GM19452 (cell line): ENCODE measurements at regions not wholly inside any gene's neighbourhood (a gene's known extent, or its start where the extent isn't known, plus 50 kb on each side); places are given as distances from the start of the nearest gene placed in this dataset.

Experiments used
- ATAC-seq: cut with Tn5 transposase; IDR thresholded peaks from one replicate; pipeline ENCODE4 v1.9.1; 2021; ENCODE audit not compliant: unreplicated experiment

DNA sequence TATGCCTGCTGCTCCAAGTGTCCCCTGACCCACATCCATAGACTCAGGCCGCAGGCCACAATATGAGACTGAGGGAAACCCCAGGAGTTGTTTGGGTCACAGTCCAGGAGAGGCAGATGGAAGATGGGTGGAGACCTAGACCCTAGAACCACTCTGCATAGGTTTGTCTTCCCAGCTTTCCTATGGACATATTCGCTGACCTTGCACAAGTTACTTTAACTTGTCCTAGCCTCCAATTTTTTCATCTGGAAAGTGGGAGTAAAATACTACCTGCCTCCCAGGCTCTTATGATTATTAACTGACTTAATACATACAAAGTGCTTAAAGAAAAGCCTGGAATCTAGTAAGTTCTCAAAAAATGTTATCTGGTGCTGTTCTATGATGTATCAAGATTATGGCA, 157.1 kb upstream of the IFNG-AS1 start:
- no peak for ATAC-seq

DNA sequence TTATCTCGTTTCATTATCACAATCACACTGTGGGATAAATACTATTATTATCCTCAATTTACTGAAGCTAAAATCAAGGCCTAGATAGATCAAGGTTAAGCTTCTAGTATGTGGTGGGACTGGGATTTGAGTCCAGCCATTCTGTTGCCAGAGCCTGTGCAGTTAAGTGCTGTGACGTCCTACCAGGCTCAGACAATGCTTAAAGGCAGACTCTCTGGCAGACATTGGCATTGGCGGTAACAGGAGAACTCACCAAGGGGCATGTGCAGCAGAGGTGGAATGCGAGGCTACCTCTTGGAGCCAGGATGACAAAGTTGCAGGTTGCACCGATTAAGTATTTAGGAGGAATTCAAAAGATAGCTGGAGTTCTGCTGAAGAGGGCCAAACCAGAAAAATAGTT, 155.6 kb upstream of the IFNG-AS1 start:
- no peak for ATAC-seq

DNA sequence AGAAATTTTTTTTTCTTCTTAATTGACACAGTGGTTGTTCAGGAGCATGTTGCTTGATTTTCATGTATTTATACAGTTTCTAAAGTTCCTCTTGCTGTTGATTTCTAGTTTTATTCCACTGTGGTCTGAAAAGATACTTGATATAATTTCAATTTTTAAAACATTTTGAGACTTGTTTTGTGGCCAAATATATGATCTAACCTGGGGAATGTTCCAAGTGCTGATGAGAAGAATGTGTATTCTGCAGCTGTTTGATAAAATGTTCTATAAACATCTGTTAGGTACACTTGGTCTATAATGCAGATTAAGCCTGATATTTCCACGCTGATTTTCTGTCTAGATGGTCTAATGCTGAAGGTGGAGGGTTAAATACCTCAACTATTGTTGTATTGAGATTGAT, 151.4 kb upstream of the IFNG-AS1 start:
- ATAC-seq, result no peak

DNA sequence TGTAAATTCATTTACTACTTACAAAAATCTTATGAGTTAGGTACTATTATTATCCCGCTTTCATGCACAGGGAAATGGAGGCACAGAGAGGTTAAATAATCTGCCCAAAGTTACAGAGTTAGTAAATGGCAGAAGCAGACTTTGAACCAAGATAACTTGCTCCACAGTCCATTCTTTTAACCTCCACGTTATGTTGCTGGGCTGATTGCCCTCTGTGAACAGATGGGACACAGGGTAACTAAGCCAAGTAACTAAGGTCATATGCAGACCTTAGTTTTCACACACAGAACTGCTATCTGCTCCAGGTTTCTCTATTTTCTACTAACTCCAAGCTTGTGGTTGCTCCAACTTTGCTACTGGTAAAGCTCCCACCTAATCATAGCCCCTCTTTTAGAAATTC, 147.1 kb upstream of the IFNG-AS1 start:
- no peak for ATAC-seq

DNA sequence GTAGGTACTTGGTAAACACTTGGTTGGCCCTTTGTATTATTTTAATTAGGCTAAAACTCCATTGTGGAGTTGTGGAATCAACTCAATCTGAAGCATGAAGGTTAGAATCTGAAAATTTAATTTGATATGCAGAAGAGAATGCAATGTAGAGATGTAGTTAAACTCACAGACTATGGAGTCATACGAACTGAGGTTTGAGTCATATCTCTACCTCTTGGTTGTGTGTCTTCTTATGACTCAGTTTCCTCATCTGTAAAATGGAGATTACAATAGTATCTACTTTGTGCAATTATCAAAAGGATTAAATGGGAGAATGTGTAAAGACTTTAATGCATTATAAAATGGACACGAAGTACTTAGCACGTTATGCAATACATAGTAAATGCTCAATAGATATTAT, 146.0 kb upstream of the IFNG-AS1 start:
- no peak for ATAC-seq

DNA sequence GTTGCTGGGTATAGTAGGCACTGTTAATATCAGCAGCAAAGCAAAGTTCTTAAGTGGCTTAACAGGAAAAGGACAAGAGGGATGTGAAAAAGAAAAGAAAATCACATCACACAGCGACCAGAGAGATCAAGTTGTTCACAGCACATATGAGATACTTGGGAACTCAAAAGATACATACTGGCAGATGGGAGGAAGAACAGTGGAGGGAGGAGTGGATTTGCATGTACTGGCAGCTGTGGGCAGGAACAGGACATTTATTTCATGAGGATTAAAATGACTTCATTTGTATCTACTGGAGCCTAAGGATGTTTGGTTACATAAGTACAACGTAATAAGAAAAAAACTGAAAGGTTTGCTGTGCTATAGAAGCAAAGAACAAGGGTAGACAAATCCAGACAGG, 136.5 kb upstream of the IFNG-AS1 start:
- no peak for ATAC-seq

DNA sequence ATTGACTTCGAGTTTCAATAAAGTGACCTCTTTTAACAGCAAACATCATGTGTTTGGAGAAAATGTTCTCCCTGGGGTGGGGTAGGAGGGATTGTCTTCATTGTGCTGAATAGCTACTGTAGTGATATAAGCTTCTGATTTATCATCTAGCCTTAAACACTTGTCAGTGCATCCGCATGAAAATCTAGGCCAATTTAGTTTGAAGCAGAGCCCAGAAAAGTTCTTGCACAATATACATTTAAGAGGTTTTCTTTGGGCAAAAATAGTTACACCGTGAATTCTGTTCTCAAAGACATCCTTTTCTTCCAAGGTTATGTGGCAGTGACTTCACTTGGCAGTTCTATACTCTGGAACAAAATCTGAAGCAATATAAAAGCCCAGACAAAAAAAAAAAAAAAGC, 136.0 kb upstream of the IFNG-AS1 start:
- no peak for ATAC-seq

DNA sequence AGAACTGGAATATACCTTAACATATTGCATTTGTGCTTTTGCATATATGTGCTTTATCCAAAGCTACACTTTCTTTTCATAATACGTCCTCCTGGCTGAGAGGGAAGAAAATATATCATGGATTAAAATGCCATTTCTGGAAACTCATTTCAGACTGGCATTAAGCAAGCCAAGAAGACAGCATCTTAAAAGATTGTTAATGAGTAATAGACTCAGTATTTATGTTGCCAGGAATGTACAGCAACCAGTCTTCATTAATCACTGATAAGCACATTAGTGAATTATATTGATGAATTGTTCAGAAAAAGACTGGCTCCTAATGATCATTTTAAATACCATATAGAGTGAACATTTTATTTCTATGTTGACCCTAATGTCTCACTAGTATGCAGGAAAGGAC, 134.9 kb upstream of the IFNG-AS1 start:
- ATAC-seq, result no peak

DNA sequence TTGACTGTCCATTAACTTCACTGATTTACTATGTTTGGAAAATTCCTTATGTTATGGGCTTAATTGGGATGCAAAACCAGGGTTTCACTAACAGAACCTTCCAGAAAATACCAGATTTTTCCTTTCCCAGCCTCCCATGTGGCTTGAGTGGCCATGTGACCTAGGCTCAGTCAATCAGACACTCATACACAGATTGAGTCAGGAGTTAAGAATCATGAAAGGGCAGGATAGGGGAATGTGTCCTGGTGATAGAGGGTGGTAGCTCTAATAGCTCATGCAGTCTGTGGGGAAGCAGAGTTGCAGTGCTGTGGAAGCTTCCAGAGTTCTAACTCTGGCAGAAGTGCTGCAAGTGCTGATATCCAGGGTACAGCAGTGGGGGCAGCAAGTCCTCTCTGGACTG, 134.1 kb upstream of the IFNG-AS1 start:
- ATAC-seq, result no peak

DNA sequence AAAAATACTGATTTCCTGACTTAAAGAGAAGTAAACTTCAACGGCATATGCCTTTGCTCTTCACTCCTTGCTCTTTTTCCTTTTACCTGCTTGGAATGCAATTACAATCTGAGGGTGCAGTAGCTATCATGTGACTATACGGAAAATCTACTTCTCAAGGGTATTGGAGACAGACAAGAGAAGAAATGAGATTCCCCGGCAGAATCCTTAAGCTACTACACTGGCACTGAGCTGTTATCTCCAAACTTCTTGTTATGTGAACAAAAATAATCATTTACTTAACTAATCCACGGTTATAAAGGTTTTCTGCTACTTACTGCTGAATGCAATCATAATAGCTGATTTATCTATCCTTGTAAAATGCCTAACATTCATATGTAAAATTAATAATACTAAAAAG, 118.0 kb upstream of the IFNG-AS1 start:
- ATAC-seq, result no peak

DNA sequence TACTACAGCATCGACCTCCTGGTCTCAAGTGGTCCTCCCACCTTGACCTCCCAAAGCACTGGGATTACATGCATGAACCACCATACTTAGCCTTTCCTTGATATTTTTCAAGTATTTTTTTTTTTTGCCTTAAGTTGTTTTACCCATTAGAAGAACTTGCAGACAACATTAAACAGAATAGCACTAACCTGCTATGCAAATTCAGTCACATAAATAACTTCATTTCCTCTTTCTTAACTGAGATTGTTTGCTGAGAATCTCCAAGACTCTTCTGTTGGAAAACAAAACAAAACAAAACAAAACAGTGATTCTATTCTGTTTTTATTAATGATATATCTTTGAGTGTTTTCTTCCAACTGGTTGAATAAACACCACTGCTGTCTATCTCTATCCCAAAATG, 115.9 kb upstream of the IFNG-AS1 start:
- no peak for ATAC-seq

DNA sequence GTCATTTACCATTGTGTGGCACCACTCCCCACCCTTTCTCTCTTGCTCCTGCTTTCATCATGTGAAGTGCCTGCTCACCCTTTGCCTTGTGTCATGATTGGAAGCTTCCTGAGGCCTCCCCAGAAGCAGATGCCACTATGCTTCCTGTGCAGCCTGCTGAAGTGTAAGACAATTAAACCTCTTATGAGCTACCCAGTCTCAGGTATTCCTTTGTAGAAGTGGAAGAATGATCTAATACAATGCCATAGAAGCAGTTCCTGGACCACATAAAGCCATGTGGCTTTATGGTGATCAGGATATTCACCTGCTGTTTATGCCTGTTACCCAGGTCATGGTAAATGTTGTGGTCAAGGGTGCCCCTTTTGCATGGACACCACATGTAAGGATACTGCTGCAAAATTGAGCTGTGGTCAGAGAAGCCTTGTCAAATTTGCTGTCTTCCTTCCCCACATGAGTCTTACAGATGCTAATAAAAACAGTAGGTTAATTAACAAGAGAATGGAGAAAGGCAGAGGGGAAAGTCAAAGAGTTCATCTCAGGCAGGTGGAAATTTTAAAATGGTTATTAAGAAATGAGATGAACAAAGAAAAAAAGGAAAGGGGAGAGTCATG, 112.8 kb upstream of the IFNG-AS1 start:
- no peak for ATAC-seq

DNA sequence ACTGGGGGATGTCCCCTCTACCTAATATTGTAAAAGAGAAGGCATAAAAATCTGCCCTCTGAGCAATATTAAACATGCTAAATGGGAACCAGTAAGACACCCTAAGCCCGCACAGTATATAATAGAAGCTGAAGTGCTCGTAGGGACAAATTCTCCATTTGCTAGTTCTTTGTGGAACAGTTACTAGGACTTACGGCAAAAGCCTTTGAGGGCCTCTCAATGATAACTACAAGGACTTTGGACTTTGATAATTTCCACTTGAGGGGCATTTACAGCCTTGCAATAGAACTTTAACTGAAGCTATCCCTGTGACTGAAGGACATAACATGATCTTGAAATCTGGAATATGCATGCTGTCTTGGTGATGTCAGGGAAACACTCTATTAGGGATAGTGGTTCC, 111.5 kb upstream of the IFNG-AS1 start:
- no peak for ATAC-seq

DNA sequence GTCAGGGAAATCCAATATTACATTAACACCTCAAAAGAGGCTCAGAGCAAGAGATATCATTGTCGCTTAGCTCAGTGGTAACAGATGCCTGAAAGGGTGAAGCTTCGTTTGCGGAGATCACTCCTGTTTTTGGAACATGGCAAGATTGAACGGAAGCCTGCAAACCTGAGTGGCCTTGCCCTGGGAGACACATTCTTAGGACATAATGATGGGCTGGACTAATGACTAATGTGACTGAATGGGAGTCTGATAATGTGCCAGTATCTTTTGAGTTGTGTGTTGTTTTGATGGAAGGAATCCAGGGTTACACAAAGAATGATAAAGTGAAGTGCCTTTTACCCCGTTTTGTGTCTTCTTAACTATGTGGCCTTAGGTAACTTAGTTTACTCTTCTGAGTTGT, 109.3 kb upstream of the IFNG-AS1 start:
- no peak for ATAC-seq

DNA sequence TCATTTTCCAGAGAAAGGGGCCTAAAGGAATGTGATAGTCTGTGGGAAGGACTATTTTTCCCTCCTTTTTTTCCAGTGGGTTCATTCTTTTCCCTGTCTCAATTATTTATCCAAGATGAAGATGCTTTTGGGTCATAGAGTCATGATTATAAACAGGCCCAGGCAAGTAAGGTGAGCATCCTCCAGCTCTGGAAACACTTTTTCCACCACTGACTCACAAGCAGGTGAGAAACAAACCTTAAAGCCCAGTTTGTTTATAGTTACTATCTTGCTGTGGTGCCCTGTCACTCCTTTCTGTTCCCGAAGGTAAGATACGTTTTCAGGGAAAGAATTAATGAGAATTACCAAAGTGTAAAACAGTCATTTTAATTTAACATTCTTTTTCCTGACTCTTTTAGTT, 107.7 kb upstream of the IFNG-AS1 start:
- ATAC-seq, result no peak

DNA sequence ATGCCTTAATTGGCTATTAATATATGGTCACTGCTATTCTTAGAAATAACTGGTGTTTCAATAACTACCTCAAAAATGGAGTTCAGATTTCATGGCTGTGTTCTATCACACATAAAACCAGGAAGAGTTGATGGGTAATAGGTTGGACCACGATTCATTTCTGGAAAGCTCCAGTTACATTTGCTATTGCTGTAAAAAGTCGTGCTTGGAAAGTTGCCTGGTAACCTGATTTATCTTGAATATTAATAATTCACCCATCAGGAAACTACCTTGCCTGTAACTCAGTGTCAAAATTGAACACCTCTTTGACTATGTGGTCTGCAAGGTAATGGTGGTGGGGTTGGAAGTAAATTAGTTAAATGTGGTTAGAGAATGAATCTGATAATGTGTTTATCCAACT, 104.7 kb upstream of the IFNG-AS1 start:
- no peak for ATAC-seq

DNA sequence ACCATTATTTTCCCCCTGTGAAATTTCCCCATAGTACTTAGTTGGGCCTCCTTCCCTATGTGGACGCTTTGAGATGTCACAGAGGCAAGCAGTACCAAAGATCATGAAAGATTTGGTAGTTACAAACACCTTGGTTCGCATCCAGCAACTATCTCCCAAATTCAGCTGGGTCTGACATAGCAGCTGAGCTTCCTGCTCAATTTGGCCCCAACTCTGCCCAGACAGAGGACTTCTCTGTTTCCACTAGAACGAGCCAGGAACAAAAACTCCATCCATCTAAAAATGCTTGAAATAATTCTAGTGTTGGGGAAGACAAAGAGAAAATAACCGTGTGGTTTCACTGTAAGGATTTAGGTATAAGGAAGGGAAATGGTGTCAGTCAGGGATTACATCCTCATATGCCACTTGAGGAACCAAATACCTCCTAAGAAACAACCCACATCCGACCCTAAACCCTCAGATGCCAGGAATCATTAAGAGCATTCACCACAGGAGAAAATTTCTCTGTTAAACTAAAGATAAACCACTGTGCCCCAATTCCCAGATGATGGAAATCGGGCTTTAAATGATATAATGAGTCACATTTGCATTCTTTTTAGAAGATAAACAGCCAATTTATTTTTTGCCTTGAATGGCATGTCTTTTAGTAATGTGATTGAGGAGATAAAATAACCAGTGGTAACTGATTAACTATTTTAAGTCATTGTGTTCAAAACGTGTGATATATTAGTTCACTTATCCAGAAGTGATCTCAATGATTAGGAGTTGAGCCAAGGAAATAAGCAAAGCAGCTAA, 103.7 kb upstream of the IFNG-AS1 start:
- ATAC-seq, result no peak

DNA sequence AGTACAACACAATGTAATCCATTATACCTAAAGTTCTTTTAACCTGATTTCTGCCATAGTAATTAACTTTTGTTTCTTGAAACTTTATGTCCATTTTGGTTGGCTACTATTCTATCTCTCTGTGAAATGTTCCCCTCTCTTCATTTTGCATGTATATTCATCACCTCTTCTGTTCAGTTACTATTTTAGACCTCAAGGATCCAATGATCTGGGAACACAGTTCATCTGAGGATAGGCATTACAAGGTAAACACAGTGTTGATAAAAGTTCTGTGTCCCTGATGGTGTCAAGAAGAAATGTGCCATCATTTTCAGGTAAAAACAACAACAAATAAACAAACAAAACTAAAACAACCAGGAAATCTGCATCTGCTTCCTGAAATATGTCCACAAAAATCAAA, 102.2 kb upstream of the IFNG-AS1 start:
- no peak for ATAC-seq

DNA sequence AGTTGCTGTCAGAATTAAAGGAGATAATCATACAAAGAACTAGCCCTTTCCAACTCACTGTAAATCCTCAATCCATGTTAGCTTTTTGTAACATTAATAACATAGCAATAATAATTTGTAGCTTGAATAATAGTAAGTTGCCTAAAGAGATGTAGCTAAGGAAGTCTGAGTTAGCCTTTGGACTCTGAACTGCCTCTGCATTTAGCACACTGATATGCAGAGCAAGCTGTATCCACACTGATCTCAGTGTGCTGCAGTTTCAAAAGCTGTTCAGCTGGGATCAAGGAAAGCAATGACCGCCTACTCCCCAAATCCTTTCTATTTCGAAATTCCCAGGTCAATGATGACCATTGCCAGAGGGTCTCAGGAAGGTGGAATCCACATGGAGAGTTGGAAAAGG, 99.3 kb upstream of the IFNG-AS1 start:
- ATAC-seq, result no peak

DNA sequence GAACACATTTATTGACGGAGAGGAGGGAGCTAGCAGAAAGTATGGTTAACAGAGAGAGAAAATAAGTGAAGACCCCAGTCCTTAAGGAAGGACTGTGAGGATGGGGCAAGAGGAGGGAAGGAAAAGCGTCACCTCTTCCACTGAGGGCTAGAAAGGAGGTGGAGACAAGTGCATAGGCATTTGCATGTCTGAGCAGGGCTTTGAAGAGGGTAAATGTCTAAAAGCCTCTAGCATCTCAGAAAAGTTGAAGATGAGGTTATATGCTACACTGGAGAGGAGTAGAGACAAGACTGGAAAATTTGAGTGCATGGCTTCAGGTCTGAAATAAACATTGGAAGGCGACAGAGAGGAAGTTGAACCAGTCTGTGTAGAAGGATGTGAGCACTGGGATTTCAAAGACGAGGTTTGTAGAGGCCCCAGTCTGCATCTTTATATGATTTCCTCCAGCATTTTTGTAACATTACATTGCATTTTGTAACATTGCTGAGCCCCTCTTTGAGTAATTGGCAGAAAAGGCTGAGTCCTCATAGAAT, 98.5 kb upstream of the IFNG-AS1 start:
- ATAC-seq, result no peak

DNA sequence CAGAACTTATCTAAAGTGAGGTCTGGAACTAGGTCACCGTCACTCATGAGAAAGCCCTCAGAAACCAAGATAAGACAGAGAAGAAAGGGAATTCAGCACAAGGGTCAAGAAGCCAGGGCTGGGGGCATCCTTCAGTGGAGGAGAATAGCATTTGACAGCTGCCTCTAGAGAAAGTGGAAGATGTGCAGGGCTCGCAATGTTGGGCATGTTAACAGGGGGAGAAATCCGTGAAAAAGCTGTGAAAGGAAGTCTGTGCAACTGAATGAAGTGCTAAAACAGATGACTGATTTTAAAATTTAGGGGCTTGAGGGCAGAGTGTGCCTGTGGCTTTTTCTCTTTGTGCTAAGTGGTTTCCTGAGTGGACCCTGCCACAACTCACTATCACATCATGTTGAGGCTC, 97.7 kb upstream of the IFNG-AS1 start:
- no peak for ATAC-seq

DNA sequence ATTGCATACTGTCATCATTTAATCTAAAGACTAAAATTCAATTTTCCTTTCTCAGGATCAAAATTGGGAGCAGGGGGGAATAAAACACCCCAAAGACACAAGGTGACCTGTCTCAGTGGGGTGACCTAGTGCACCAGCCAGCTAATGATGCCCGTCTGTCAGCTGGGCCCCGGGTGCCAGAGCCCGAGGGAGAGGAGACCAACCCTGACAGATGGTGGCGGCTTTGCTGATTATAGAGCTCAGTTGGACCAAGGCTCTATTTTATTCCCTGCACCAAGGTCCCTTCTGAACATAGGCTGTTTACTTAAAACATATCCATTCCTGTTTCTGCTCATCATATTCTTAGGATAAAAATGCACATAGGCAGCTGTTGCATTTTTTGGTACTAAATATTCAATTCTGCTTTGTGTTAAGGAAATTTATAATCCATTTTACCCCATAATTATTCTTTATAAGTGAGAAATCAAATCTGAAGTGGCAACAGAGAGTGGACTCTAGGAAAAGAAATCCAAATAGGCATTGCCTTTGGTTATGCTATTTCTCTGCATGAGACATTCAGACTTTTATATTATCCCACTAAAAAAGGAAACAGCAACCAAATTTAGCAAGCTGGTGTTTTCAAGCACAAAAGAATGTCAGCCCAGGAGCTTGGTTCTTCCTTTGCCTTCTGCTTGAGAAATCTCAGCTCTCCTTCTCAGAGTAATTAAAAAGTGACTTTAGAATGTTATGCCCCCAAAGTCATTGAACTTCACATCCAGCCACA, 96.8 kb upstream of the IFNG-AS1 start:
- ATAC-seq, result no peak
